Transverse colon (tissue), 4 donors: ENCODE measurements at regions not wholly inside any gene's neighbourhood (a gene's known extent, or its start where the extent isn't known, plus 50 kb on each side); places are given as distances from the start of the nearest gene placed in this dataset.

Experiments used
- DNase-seq: peaks from one replicate; pipeline ENCODE4 v3.0.0-alpha.2; 2019
- H3K27ac ChIP-seq, 4 donors: fragments of 200-600 bp; sonication (generic); 2 replicates each; pipeline ENCODE4 v1.5.1; 2016 to 2018; ENCODE audit warnings: inconsistent platforms in 4 of 4
- H3K27me3 ChIP-seq: fragments of 200-600 bp; sonication (generic); 2 replicates; pipeline ENCODE4 v1.5.1; 2017; ENCODE audit warnings: inconsistent platforms
- H3K36me3 ChIP-seq, 4 donors: fragments of 200-600 bp; sonication (generic); 2 replicates each; pipeline ENCODE4 v1.5.1; 2017 to 2019; ENCODE audit warnings: inconsistent platforms in 4 of 4
- H3K4me1 ChIP-seq, 4 donors: fragments of 200-600 bp; sonication (generic); 2 replicates each; pipeline ENCODE4 v1.5.1; 2017 to 2020; ENCODE audit warnings: inconsistent platforms in 4 of 4
- H3K4me3 ChIP-seq, 4 donors: fragments of 200-600 bp; sonication (generic); 1 replicate in 1 of 4; 2 replicates in 3 of 4; pipeline versions ENCODE4 v1.5.1 to v1.6.1; 2017 to 2019; ENCODE audit warnings: inconsistent platforms in 4 of 4
- H3K9me3 ChIP-seq, 2 donors: fragments of 200-600 bp; sonication (generic); 2 replicates each; pipeline ENCODE4 v1.5.1; 2017 to 2019; ENCODE audit warnings: inconsistent platforms in 2 of 2
- EP300 ChIP-seq: sonication (generic); formaldehyde crosslinking; IDR thresholded peaks from one replicate; pipeline ENCODE4 v1.6.1; 2017; ENCODE audit warnings: antibody characterized with exemption, low read depth
- POLR2A ChIP-seq: fragments of 450-650 bp; IDR thresholded peaks from one replicate; pipeline ENCODE4 v1.6.1; 2016; ENCODE audit warnings: antibody characterized with exemption, mild to moderate bottlenecking, moderate library complexity
- POLR2AphosphoS5 ChIP-seq, 3 donors: sonication (generic); formaldehyde crosslinking; IDR thresholded peaks; one replicate each; pipeline ENCODE4 v1.6.1; 2016; ENCODE audit warnings: antibody characterized with exemption in 3 of 3
- WGBS, 2 donors: methylation state at CpG; one replicate each; pipeline ENCODE4 v1.1.5; 2018; ENCODE audit warnings: low coverage in 1 of 2; 5-methylcytosine and 5-hydroxymethylcytosine counted together
- in situ Hi-C, 4 donors: fragments of 200-750 bp; cut with MboI; loops; one replicate each; pipeline versions ENCODE4 v1.15.0 to v1.15.1; 2017; ENCODE audit warnings: low sequenced_read_pairs in 3 of 4, low pct_ligation_motif_present in 1 of 4, low pct_unique_long_range_greater_than_20kb in 1 of 4
- intact Hi-C: fragments of 100-400 bp; cut with DNase I; formaldehyde crosslinking; loops from one replicate; pipeline ENCODE4 v1.15.1; 2023; ENCODE audit warnings: low total_unique reads
- TF ChIP-seq, protein P1 (sequence below), 5 experiments: fragments of 200-600 bp in 3 of 5; fragments of 450-650 bp in 2 of 5; sonication (generic) in 3 of 5; IDR thresholded peaks; 1 replicate in 2 of 5; 2 replicates in 3 of 5; pipeline ENCODE4 v1.5.1; 2016 to 2017; ENCODE audit warnings: antibody characterized with exemption in 5 of 5, inconsistent platforms in 3 of 5, mild to moderate bottlenecking in 2 of 5, moderate library complexity in 1 of 5

DNA sequence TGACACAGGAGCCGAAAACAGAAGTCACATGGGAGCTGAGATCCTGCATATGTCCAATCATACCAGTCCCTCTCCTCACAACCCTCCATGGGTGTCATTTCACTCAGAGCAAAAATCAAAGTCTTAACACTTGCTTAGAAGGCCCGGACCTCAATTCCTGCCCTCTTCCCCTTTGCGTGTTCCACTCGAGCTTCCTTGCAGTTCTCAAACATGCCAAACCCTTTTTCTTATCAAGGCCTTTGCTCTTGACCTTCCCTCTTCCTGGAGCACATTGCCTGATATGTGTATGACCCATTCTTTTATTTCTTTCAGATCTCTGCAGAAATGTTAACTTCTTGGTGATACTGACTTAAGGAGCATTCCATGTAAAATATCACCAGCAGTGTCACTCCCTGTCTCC lies 87.0 kb upstream of the USP38 start:
- Histone ChIP-seq H3K9me3 (no peaks in the 10 kb centered on the region), H3K36me3 (no peaks in the 10 kb centered on the region), H3K4me1 (peaks cover 0 to 16% (median 0%) of the 10 kb centered on the region in 4 donors), H3K27ac (peak overlapping the region in 2 of 4 donors; percentile 7 to 29), H3K4me3 (no peak overlapping the region), H3K27me3 (no peaks in the 10 kb centered on the region)
- no peak for TF ChIP-seq EP300
- TF ChIP-seq POLR2A = no peak
- no peak for TF ChIP-seq POLR2AphosphoS5 (IDR thresholded peaks at IDR 0.05)
- TF ChIP-seq, protein P1, sequence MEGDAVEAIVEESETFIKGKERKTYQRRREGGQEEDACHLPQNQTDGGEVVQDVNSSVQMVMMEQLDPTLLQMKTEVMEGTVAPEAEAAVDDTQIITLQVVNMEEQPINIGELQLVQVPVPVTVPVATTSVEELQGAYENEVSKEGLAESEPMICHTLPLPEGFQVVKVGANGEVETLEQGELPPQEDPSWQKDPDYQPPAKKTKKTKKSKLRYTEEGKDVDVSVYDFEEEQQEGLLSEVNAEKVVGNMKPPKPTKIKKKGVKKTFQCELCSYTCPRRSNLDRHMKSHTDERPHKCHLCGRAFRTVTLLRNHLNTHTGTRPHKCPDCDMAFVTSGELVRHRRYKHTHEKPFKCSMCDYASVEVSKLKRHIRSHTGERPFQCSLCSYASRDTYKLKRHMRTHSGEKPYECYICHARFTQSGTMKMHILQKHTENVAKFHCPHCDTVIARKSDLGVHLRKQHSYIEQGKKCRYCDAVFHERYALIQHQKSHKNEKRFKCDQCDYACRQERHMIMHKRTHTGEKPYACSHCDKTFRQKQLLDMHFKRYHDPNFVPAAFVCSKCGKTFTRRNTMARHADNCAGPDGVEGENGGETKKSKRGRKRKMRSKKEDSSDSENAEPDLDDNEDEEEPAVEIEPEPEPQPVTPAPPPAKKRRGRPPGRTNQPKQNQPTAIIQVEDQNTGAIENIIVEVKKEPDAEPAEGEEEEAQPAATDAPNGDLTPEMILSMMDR (IDR thresholded peaks at IDR 0.05) = no peak
- in situ Hi-C loops = no loop called here
- DNase-seq = no peak
- WGBS, 2 donors = 39 to 61% methylated on average over 4 of the region's 4 CpGs
- intact Hi-C loops = no loop called here

- no peaks in the 10 kb centered on the region for H3K36me3 ChIP-seq
- H3K4me3 ChIP-seq = no peak overlapping the region
- H3K9me3 ChIP-seq = no peaks in the 10 kb centered on the region
- intact Hi-C loops = no loop called here
- H3K27me3 ChIP-seq = no peaks in the 10 kb centered on the region
- WGBS, 2 donors = 81% methylated on average over 3 of the region's 3 CpGs; no CpG with 5 or more reads in 1 of the 2 donors
- in situ Hi-C loops = no loop called here
- H3K27ac ChIP-seq = no peak overlapping the region
- peaks cover 0 to 16% (median 0%) of the 10 kb centered on the region in 4 donors for H3K4me1 ChIP-seq
- TF ChIP-seq POLR2A (no peak), POLR2AphosphoS5 (IDR thresholded peaks at IDR 0.05) (no peak), EP300 (no peak)
- TF ChIP-seq, protein P1 (IDR thresholded peaks at IDR 0.05) = no peak
- DNase-seq = no peak
These were observed 85.0 kb upstream of the USP38 start for GRCh38 chr4:143099693-143100092.

GRCh38 chr4:143109376-143109775 lies 75.3 kb upstream of the USP38 start:
- Histone ChIP-seq H3K9me3 (no peaks in the 10 kb centered on the region), H3K27ac (no peak overlapping the region), H3K4me3 (no peak overlapping the region), H3K4me1 (no peaks in the 10 kb centered on the region), H3K27me3 (no peaks in the 10 kb centered on the region), H3K36me3 (no peaks in the 10 kb centered on the region)
- TF ChIP-seq POLR2A (no peak), EP300 (no peak), POLR2AphosphoS5 (IDR thresholded peaks at IDR 0.05) (no peak)
- TF ChIP-seq, protein P1 (IDR thresholded peaks at IDR 0.05) = no peak
- in situ Hi-C loops (no loop called here), intact Hi-C loops (no loop called here)
- DNase-seq = no peak

GRCh38 chr4:143118663-143119062 lies 66.1 kb upstream of the USP38 start:
- TF ChIP-seq, protein P1 (IDR thresholded peaks at IDR 0.05) = no peak
- TF ChIP-seq POLR2AphosphoS5 (IDR thresholded peaks at IDR 0.05) = no peak
- TF ChIP-seq EP300 = no peak
- no peak for TF ChIP-seq POLR2A
- in situ Hi-C loops = no loop called here
- intact Hi-C loops = no loop called here

More at GRCh38 chr4:143118663-143119062, 66.1 kb upstream of the USP38 start:
- Histone ChIP-seq H3K27me3 (no peaks in the 10 kb centered on the region), H3K4me1 (no peaks in the 10 kb centered on the region), H3K9me3 (no peaks in the 10 kb centered on the region), H3K36me3 (no peaks in the 10 kb centered on the region), H3K27ac (no peak overlapping the region), H3K4me3 (no peak overlapping the region)
- no peak for DNase-seq
- WGBS, 2 donors = 78 to 86% methylated on average over 1 of the region's 1 CpG
